Ishikawa (cell line): ENCODE measurements at regions not wholly inside any gene's neighbourhood (a gene's known extent, or its start where the extent isn't known, plus 50 kb on each side); places are given as distances from the start of the nearest gene placed in this dataset.

ENCODE experiments used
- FOXM1 ChIP-seq: IDR thresholded peaks from 2 replicates; pipeline ENCODE4 v1.6.1; 2012; ENCODE audit warnings: low read depth, borderline replicate concordance
- RAD21 ChIP-seq: IDR thresholded peaks from 2 replicates; pipeline ENCODE4 v1.6.1; 2012; ENCODE audit warnings: low read depth

DNA sequence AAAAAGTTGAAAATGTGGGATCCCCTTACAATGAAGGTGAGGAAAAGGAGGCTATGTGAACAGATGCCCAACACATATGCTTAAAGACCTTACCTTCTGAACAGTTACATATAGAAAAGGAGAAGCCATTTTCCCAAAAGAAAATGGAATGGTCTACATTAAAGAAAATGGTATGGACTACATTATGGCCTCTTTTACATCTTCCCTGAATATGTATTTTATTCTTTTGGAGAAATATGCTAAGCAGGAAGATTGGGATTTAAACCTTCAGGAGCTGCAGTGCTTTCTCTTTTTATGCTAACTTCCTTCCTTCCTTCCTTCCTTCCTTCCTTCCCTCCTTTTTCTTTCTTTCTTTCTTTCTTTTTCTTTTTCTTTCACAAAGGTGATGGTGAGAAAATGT lies 155.4 kb downstream of the SEC23IP start:
- no peak for TF ChIP-seq RAD21
- TF ChIP-seq FOXM1 = no peak
